ENCODE measurements at regions not wholly inside any gene's neighbourhood (a gene's known extent, or its start where the extent isn't known, plus 50 kb on each side); places are given as distances from the start of the nearest gene placed in this dataset.

GRCh38 chr17:11105141-11105540, 135.9 kb upstream of the SHISA6 start:
- TF ChIP-seq CTCF (IDR thresholded peaks at IDR 0.05) (no peak), ZFX (IDR thresholded peaks at IDR 0.05; ENCODE audit: borderline replicate concordance) (no peak)

All from 22Rv1 (cell line).